ENCODE measurements at regions not wholly inside any gene's neighbourhood (a gene's known extent, or its start where the extent isn't known, plus 50 kb on each side); places are given as distances from the start of the nearest gene placed in this dataset.

- DNase-seq: no peak
Observed at GRCh38 chr1:213375002-213375401, 324.0 kb downstream of the RPS6KC1 start.

- DNase-seq: no peak
Observed at GRCh38 chr1:213376862-213377372, 325.9 kb downstream of the RPS6KC1 start.

GRCh38 chr1:213380865-213381264, 329.8 kb downstream of the RPS6KC1 start:
- no peak for DNase-seq

- DNase-seq: no peak
Observed at GRCh38 chr1:213381572-213382084, 330.6 kb downstream of the RPS6KC1 start.

- DNase-seq: no peak
Observed at GRCh38 chr1:213383465-213383864, 332.4 kb downstream of the RPS6KC1 start.

- DNase-seq: no peak
Observed at GRCh38 chr1:213385201-213385600, 334.2 kb downstream of the RPS6KC1 start.

GRCh38 chr1:213385806-213386324, 334.8 kb downstream of the RPS6KC1 start:
- DNase-seq: no peak

- DNase-seq: no peak
Observed at GRCh38 chr1:213387380-213388015, 336.5 kb downstream of the RPS6KC1 start.

GRCh38 chr1:213388199-213388598, 337.2 kb downstream of the RPS6KC1 start:
- DNase-seq: no peak

- DNase-seq: no peak
Observed at GRCh38 chr1:213389061-213389581, 338.1 kb downstream of the RPS6KC1 start.

GRCh38 chr1:213391445-213391844, 340.4 kb downstream of the RPS6KC1 start:
- no peak for DNase-seq

- DNase-seq: no peak
Observed at GRCh38 chr1:213393860-213394259, 342.8 kb downstream of the RPS6KC1 start.

- DNase-seq: no peak
Observed at GRCh38 chr1:213394837-213395236, 343.8 kb downstream of the RPS6KC1 start.

- DNase-seq: no peak
Observed at GRCh38 chr1:213397638-213398037, 346.6 kb downstream of the RPS6KC1 start.

GRCh38 chr1:213399695-213400094, 348.7 kb downstream of the RPS6KC1 start:
- DNase-seq: no peak

- DNase-seq: no peak
Observed at GRCh38 chr1:213409208-213409631, 358.2 kb downstream of the RPS6KC1 start.

GRCh38 chr1:213409971-213410370, 358.9 kb downstream of the RPS6KC1 start:
- DNase-seq: no peak

GRCh38 chr1:213414346-213414745, 363.3 kb downstream of the RPS6KC1 start:
- DNase-seq: no peak

- DNase-seq: no peak
Observed at GRCh38 chr1:213414911-213415310, 363.9 kb downstream of the RPS6KC1 start.

GRCh38 chr1:213415691-213416380, 364.8 kb downstream of the RPS6KC1 start:
- no peak for DNase-seq

GRCh38 chr1:213416461-213417224, 365.6 kb downstream of the RPS6KC1 start:
- no peak for DNase-seq

GRCh38 chr1:213417225-213417820, 366.3 kb downstream of the RPS6KC1 start:
- DNase-seq: no peak

GRCh38 chr1:213417846-213418245, 366.8 kb downstream of the RPS6KC1 start:
- DNase-seq: no peak
